SU-DHL-6 (cell line): ENCODE measurements at regions not wholly inside any gene's neighbourhood (a gene's known extent, or its start where the extent isn't known, plus 50 kb on each side); places are given as distances from the start of the nearest gene placed in this dataset.

Source experiments
- H2AFZ ChIP-seq: fragments of 200-600 bp; sonication (generic); 2 replicates; pipeline ENCODE4 v1.6.1; 2014; ENCODE audit warnings: low read depth, mild to moderate bottlenecking, moderate library complexity, mixed read lengths, antibody characterized with exemption, low read length; ENCODE audit not compliant: severe bottlenecking
- H3F3A ChIP-seq: fragments of 200-600 bp; shearing (Covaris generic); 2 replicates; pipeline ENCODE4 v1.6.0; 2016; ENCODE audit warnings: antibody characterized with exemption, mild to moderate bottlenecking; ENCODE audit not compliant: insufficient read depth
- H3K27ac ChIP-seq: fragments of 200-600 bp; sonication (generic); 2 replicates; pipeline ENCODE4 v1.5.1; 2016; ENCODE audit warnings: low read depth, mild to moderate bottlenecking, low read length, moderate library complexity, mixed read lengths
- H3K27me3 ChIP-seq: fragments of 200-600 bp; sonication (generic), shearing (Covaris generic); 2 replicates; pipeline ENCODE4 v1.6.0; 2014; ENCODE audit warnings: mild to moderate bottlenecking, low read length
- H3K36me3 ChIP-seq: fragments of 200-600 bp; sonication (generic); 2 replicates; pipeline ENCODE4 v1.6.1; 2014; ENCODE audit warnings: mild to moderate bottlenecking, low read length, mixed read lengths
- H3K4me2 ChIP-seq: fragments of 300-600, 200-600 bp; shearing (Covaris generic), sonication (generic); 2 replicates; pipeline ENCODE4 v1.6.0; 2014; ENCODE audit warnings: low read length, low read depth, mild to moderate bottlenecking; ENCODE audit not compliant: poor library complexity, severe bottlenecking
- H3K4me3 ChIP-seq: fragments of 200-600 bp; sonication (generic); 2 replicates; pipeline ENCODE4 v1.5.1; 2014; ENCODE audit warnings: antibody characterized with exemption, low read length, mild to moderate bottlenecking, mixed read lengths; ENCODE audit not compliant: insufficient read depth, poor library complexity, severe bottlenecking
- H3K79me2 ChIP-seq: fragments of 200-600 bp; sonication (generic); 2 replicates; pipeline ENCODE4 v1.6.1; 2014; ENCODE audit warnings: mild to moderate bottlenecking, low read length, moderate library complexity; ENCODE audit not compliant: insufficient read depth
- H3K9ac ChIP-seq: fragments of 200-600 bp; sonication (generic); 2 replicates; pipeline ENCODE4 v1.7.0; 2014; ENCODE audit warnings: mild to moderate bottlenecking, low read length
- H3K9me2 ChIP-seq: fragments of 200-600 bp; sonication (generic); replicated peaks from 2 replicates; pipeline ENCODE4 v1.6.1; 2014; ENCODE audit warnings: low read length; ENCODE audit not compliant: insufficient read depth
- H3K9me3 ChIP-seq: fragments of 200-600 bp; sonication (generic); 2 replicates; pipeline ENCODE4 v1.6.1; 2014; ENCODE audit warnings: low read length, mixed read lengths; ENCODE audit not compliant: insufficient read depth
- H4K20me1 ChIP-seq: fragments of 200-600 bp; sonication (generic); 2 replicates; pipeline ENCODE4 v1.6.1; 2014; ENCODE audit warnings: low read depth, mild to moderate bottlenecking, antibody characterized with exemption, low read length, moderate library complexity, mixed read lengths
- CTCF ChIP-seq: fragments of 200-600 bp; sonication (generic); IDR thresholded peaks from one replicate; pipeline ENCODE4 v1.5.1; 2017; ENCODE audit warnings: antibody characterized with exemption, mild to moderate bottlenecking, low read length, moderate library complexity; ENCODE audit not compliant: insufficient read depth, poor library complexity, severe bottlenecking
- EZH2phosphoT487 ChIP-seq: fragments of 200-600 bp; sonication (generic), shearing (Covaris generic); conservative IDR thresholded peaks from 2 replicates; pipeline ENCODE4 v1.6.1; 2018; ENCODE audit warnings: mild to moderate bottlenecking, antibody characterized with exemption, low read length, moderate library complexity, mixed read lengths

- TF ChIP-seq EZH2phosphoT487 (no peak), CTCF (no peak)
- H3K9me3 ChIP-seq = no peaks in the 10 kb centered on the region
- no peak overlapping the region for H3K9ac ChIP-seq
- no peak overlapping the region for H3K27ac ChIP-seq
- no peak overlapping the region for H3K4me2 ChIP-seq
- no peaks in the 10 kb centered on the region for H3K27me3 ChIP-seq
- H3K79me2 ChIP-seq = no peaks in the 10 kb centered on the region
- no peaks in the 10 kb centered on the region for H3F3A ChIP-seq
- H3K9me2 ChIP-seq = no peaks in the 10 kb centered on the region
- no peaks in the 10 kb centered on the region for H3K36me3 ChIP-seq
- H3K4me3 ChIP-seq = no peak overlapping the region
- no peak overlapping the region for H2AFZ ChIP-seq
- H4K20me1 ChIP-seq = no peaks in the 10 kb centered on the region
Observed at GRCh38 chr4:11698033-11698432, 269.3 kb upstream of the HS3ST1 start.

DNA sequence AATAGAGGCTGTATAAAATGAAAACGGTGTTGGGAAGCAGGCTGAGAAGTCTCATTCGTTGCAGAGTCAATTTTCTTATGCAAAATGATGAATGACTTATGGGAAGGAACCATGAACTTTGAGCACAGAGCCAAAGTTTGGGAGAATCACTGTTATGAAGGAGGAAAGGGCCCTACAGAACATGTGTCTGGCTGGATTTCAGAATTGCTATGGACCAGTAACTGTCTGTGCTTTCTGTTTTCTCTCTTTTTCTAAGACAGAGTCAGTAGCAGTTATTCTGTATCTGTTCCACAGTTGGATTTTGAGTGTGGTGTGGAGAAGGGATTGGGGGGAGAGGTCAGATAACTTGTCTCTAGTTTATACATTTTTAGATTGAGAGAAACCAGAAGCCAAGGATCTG, 265.0 kb upstream of the HS3ST1 start:
- H2AFZ ChIP-seq = no peak overlapping the region
- no peaks in the 10 kb centered on the region for H3K27me3 ChIP-seq

DNA sequence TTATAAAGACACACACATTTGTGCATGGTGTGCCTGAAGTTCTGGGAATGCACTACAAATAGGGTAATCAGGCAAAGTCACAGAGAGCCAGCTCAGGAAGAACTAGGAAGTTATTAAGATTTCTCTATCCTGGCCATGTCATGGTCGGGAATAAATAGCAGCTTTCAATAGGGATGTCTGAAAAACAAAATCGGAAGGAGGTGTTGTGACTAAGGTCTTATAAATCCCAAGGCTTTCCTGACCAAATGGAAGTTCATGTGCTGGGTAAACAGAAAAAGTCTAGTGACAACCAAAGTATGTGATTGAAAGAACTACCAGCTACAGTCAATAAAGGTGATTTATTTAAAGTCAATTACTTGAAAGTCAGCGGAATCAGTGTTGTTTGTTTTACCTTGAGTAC, 262.5 kb upstream of the HS3ST1 start:
- H3K9me3 ChIP-seq = peaks cover 3% of the 10 kb centered on the region; the same call in 1 of the 2 replicates
- no peak overlapping the region for H3K27ac ChIP-seq
- H3K4me2 ChIP-seq = no peak overlapping the region
- TF ChIP-seq CTCF (no peak), EZH2phosphoT487 (no peak)
- no peaks in the 10 kb centered on the region for H3K27me3 ChIP-seq
- no peak overlapping the region for H3K4me3 ChIP-seq
- H4K20me1 ChIP-seq = no peaks in the 10 kb centered on the region
- no peaks in the 10 kb centered on the region for H3K79me2 ChIP-seq
- no peaks in the 10 kb centered on the region for H3K9me2 ChIP-seq
- H3K9ac ChIP-seq = no peak overlapping the region
- H3K36me3 ChIP-seq = no peaks in the 10 kb centered on the region
- H2AFZ ChIP-seq = no peak overlapping the region
- H3F3A ChIP-seq = no peaks in the 10 kb centered on the region

More for the DNA sequence above, 265.0 kb upstream of the HS3ST1 start:
- H3K36me3 ChIP-seq = no peaks in the 10 kb centered on the region
- no peaks in the 10 kb centered on the region for H3K9me2 ChIP-seq
- no peak overlapping the region for H3K9ac ChIP-seq
- H3K4me2 ChIP-seq = no peak overlapping the region
- H4K20me1 ChIP-seq = no peaks in the 10 kb centered on the region
- no peaks in the 10 kb centered on the region for H3K79me2 ChIP-seq
- no peak overlapping the region for H3K4me3 ChIP-seq
- no peaks in the 10 kb centered on the region for H3F3A ChIP-seq
- TF ChIP-seq EZH2phosphoT487 = no peak
- H3K9me3 ChIP-seq = peaks cover 3% of the 10 kb centered on the region; the same call in 1 of the 2 replicates
- H3K27ac ChIP-seq = no peak overlapping the region

DNA sequence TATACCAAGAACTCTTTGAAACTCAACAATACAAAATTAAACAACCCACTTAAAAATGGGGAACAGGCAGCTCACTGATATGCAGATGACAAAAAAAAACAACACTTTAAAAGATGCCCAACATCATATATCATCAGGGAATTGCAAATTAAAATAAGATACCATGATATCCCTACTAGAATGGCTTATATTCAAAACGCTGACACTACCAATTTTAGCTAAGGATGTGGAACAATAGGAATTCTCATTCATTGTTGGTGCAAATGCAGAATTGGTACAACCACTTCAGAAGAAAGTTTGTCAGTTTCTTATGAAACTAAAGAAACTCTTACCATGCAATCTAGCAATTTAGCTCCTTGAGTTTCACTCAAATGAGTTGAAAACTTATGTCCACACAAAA, 259.0 kb upstream of the HS3ST1 start:
- TF ChIP-seq EZH2phosphoT487 (no peak), CTCF (no peak)
- Histone ChIP-seq H3K9me2 (no peaks in the 10 kb centered on the region), H3K4me2 (no peak overlapping the region), H3K9me3 (peaks cover 3% of the 10 kb centered on the region; the same call in 1 of the 2 replicates), H3K27me3 (no peaks in the 10 kb centered on the region), H3K27ac (no peak overlapping the region), H3F3A (no peaks in the 10 kb centered on the region), H3K4me3 (no peak overlapping the region), H3K79me2 (no peaks in the 10 kb centered on the region), H4K20me1 (no peaks in the 10 kb centered on the region), H3K9ac (no peak overlapping the region), H3K36me3 (no peaks in the 10 kb centered on the region), H2AFZ (no peak overlapping the region)
